ENCODE measurements at regions not wholly inside any gene's neighbourhood (a gene's known extent, or its start where the extent isn't known, plus 50 kb on each side); places are given as distances from the start of the nearest gene placed in this dataset.

GRCh38 chr12:88638966-88639760 is 58.9 kb upstream of the KITLG start:
- H3K4me3 ChIP-seq (ENCODE audit: control insufficient read depth, low read depth, low read length) = no peak overlapping the region
- TF ChIP-seq CTCF (conservative IDR thresholded peaks at IDR 0.05; ENCODE audit: control insufficient read depth, insufficient read depth, low read depth, low read length) = peak; percentile 3
- DNase-seq (ENCODE audit: low read depth) = peak; percentile 61

- no peak for TF ChIP-seq CTCF (conservative IDR thresholded peaks at IDR 0.05; ENCODE audit: control insufficient read depth, insufficient read depth, low read depth, low read length)
- no peak for DNase-seq (ENCODE audit: low read depth)
- H3K4me3 ChIP-seq (ENCODE audit: control insufficient read depth, low read depth, low read length) = no peak overlapping the region
Observed at GRCh38 chr12:88638388-88638787, 58.1 kb upstream of the KITLG start.

- no peak for TF ChIP-seq CTCF (conservative IDR thresholded peaks at IDR 0.05; ENCODE audit: control insufficient read depth, insufficient read depth, low read depth, low read length)
- DNase-seq (ENCODE audit: low read depth) = no peak
- H3K4me3 ChIP-seq (ENCODE audit: control insufficient read depth, low read depth, low read length) = no peak overlapping the region
Observed at GRCh38 chr12:88634008-88634407, 53.7 kb upstream of the KITLG start.

- H3K4me3 ChIP-seq (ENCODE audit: control insufficient read depth, low read depth, low read length) = no peak overlapping the region
- DNase-seq (ENCODE audit: low read depth) = peak; percentile 33
Observed at GRCh38 chr12:88633312-88633711, 53.0 kb upstream of the KITLG start.

GRCh38 chr12:88630561-88630960 is 50.3 kb upstream of the KITLG start:
- TF ChIP-seq CTCF (conservative IDR thresholded peaks at IDR 0.05; ENCODE audit: control insufficient read depth, insufficient read depth, low read depth, low read length) = no peak
- DNase-seq (ENCODE audit: low read depth) = no peak
- no peak overlapping the region for H3K4me3 ChIP-seq (ENCODE audit: control insufficient read depth, low read depth, low read length)

More at GRCh38 chr12:88633312-88633711, 53.0 kb upstream of the KITLG start:
- TF ChIP-seq CTCF (conservative IDR thresholded peaks at IDR 0.05; ENCODE audit: control insufficient read depth, insufficient read depth, low read depth, low read length) = peak; percentile 30

All from fibroblast of mammary gland (primary cell).